Chondrocyte (in vitro differentiated cells): ENCODE measurements at regions not wholly inside any gene's neighbourhood (a gene's known extent, or its start where the extent isn't known, plus 50 kb on each side); places are given as distances from the start of the nearest gene placed in this dataset.
"Not testable (repeated sequence)": the region's sequence is repeated elsewhere in the genome, so short reads cannot be mapped to it uniquely, and the experiment has no call there.

Experiments
- DNase-seq: peaks from one replicate; pipeline ENCODE4 v3.0.0; 2021; ENCODE audit warnings: mixed read lengths, low spot score
- H3K27ac Mint-ChIP-seq: one replicate; pipeline ENCODE4 v1.8.0; 2021; ENCODE audit warnings: mild to moderate bottlenecking, moderate library complexity, mixed read lengths; ENCODE audit not compliant: unreplicated experiment
- H3K27me3 Mint-ChIP-seq: 2 replicates; pipeline ENCODE4 v1.8.0; 2021; ENCODE audit warnings: low read depth, mixed read lengths
- H3K36me3 Mint-ChIP-seq: 2 replicates; pipeline ENCODE4 v1.8.0; 2021; ENCODE audit warnings: low read depth, mixed read lengths
- H3K4me1 Mint-ChIP-seq: 2 replicates; pipeline ENCODE4 v1.8.0; 2021; ENCODE audit warnings: low read depth, mild to moderate bottlenecking, mixed read lengths
- H3K4me3 Mint-ChIP-seq: one replicate; pipeline ENCODE4 v1.8.0; 2021; ENCODE audit warnings: mild to moderate bottlenecking, moderate library complexity, mixed read lengths; ENCODE audit not compliant: unreplicated experiment
- H3K9me3 Mint-ChIP-seq: 2 replicates; pipeline ENCODE4 v1.8.0; 2021; ENCODE audit warnings: low read depth, mixed read lengths
- CTCF ChIP-seq: fragments of 200-600 bp; sonication (generic); IDR thresholded peaks from 2 replicates; pipeline ENCODE4 v1.5.0; 2021; ENCODE audit warnings: antibody characterized with exemption, mild to moderate bottlenecking, moderate library complexity

GRCh38 chr3:22380253-22380652, 629.2 kb upstream of the ZNF385D start:
- H3K27me3 Mint-ChIP-seq: peaks cover 8% of the 10 kb centered on the region
- no peak overlapping the region for H3K4me3 Mint-ChIP-seq
- no peak for TF ChIP-seq CTCF
- DNase-seq: no peak
- H3K4me1 Mint-ChIP-seq: peaks cover 21% of the 10 kb centered on the region
- H3K9me3 Mint-ChIP-seq: no peaks in the 10 kb centered on the region
- no peaks in the 10 kb centered on the region for H3K36me3 Mint-ChIP-seq
- no peak overlapping the region for H3K27ac Mint-ChIP-seq

- not testable (repeated sequence) for H3K4me3 Mint-ChIP-seq
Measured at GRCh38 chr3:22381564-22381963, 630.6 kb upstream of the ZNF385D start.

GRCh38 chr3:22383285-22383684, 632.3 kb upstream of the ZNF385D start:
- no peaks in the 10 kb centered on the region for H3K36me3 Mint-ChIP-seq
- H3K27ac Mint-ChIP-seq: no peak overlapping the region
- TF ChIP-seq CTCF: no peak
- H3K4me3 Mint-ChIP-seq: no peak overlapping the region
- no peak for DNase-seq
- no peaks in the 10 kb centered on the region for H3K9me3 Mint-ChIP-seq
- peaks cover 3% of the 10 kb centered on the region for H3K4me1 Mint-ChIP-seq
- H3K27me3 Mint-ChIP-seq: peaks cover 11% of the 10 kb centered on the region

More at GRCh38 chr3:22381564-22381963, 630.6 kb upstream of the ZNF385D start:
- H3K36me3 Mint-ChIP-seq, H3K27me3 Mint-ChIP-seq, H3K27ac Mint-ChIP-seq, H3K9me3 Mint-ChIP-seq: not testable (repeated sequence)
- H3K4me1 Mint-ChIP-seq: peaks cover 20% of the 10 kb centered on the region
- peak; percentile 37 for DNase-seq

GRCh38 chr3:22386107-22386506, 635.1 kb upstream of the ZNF385D start:
- no peak for TF ChIP-seq CTCF
- DNase-seq: no peak
- Mint-ChIP-seq H3K27me3 (peaks cover 14% of the 10 kb centered on the region), H3K4me1 (no peaks in the 10 kb centered on the region), H3K27ac (no peak overlapping the region), H3K4me3 (no peak overlapping the region), H3K36me3 (no peaks in the 10 kb centered on the region), H3K9me3 (no peaks in the 10 kb centered on the region)

- Mint-ChIP-seq H3K27me3 (peaks cover 4% of the 10 kb centered on the region), H3K36me3 (no peaks in the 10 kb centered on the region), H3K4me1 (no peaks in the 10 kb centered on the region), H3K9me3 (peaks cover 10% of the 10 kb centered on the region), H3K27ac (no peak overlapping the region), H3K4me3 (no peak overlapping the region)
- TF ChIP-seq CTCF: no peak
- no peak for DNase-seq
Measured at GRCh38 chr3:22392286-22392685, 641.3 kb upstream of the ZNF385D start.

GRCh38 chr3:22392859-22393258, 641.8 kb upstream of the ZNF385D start:
- no peak overlapping the region for H3K27ac Mint-ChIP-seq
- H3K27me3 Mint-ChIP-seq: peaks cover 4% of the 10 kb centered on the region
- DNase-seq: no peak
- peaks cover 14% of the 10 kb centered on the region for H3K9me3 Mint-ChIP-seq
- no peak for TF ChIP-seq CTCF
- no peaks in the 10 kb centered on the region for H3K36me3 Mint-ChIP-seq
- no peak overlapping the region for H3K4me3 Mint-ChIP-seq
- H3K4me1 Mint-ChIP-seq: no peaks in the 10 kb centered on the region
